Naive thymus-derived CD4-positive, alpha-beta T cell (primary cell): ENCODE measurements at regions not wholly inside any gene's neighbourhood (a gene's known extent, or its start where the extent isn't known, plus 50 kb on each side); places are given as distances from the start of the nearest gene placed in this dataset.

ENCODE experiments used
- ATAC-seq: fragments of 150-1000 bp; cut with Tn5 transposase; 2 replicates; pipeline ENCODE4 v1.10.0; 2021; ENCODE audit warnings: mild to moderate bottlenecking, moderate library complexity
- CTCF ChIA-PET: fragments of 350-600 bp; sonication (Branson Sonifier 250); formaldehyde crosslinking; loops from one replicate; lab custom pipeline; 2021; ENCODE audit warnings: antibody characterized with exemption; lab: Charles Lee
- POLR2A ChIA-PET: fragments of 350-600 bp; sonication (Branson Sonifier 250); formaldehyde crosslinking; loops from one replicate; lab custom pipeline; 2021; ENCODE audit warnings: antibody characterized with exemption, inconsistent platforms; lab: Charles Lee
- DNase-seq, 9 donors: peaks; one replicate each; pipeline versions ENCODE4 v3.0.0 to v3.0.0-alpha.2; 2020 to 2022; ENCODE audit warnings: mixed read lengths in 1 of 9
- H3K27ac ChIP-seq: one replicate; pipeline ENCODE4 v1.7.0; 2013; ENCODE audit warnings: mild to moderate bottlenecking, low read depth, low read length, moderate library complexity
- H3K27me3 ChIP-seq, 2 donors: one replicate each; pipeline ENCODE4 v1.7.0; 2013; ENCODE audit warnings: low read length in 2 of 2, mild to moderate bottlenecking in 2 of 2, moderate library complexity in 2 of 2; ENCODE audit not compliant: control insufficient read depth in 2 of 2, insufficient read depth in 2 of 2
- H3K36me3 ChIP-seq, 3 experiments: 1 replicate in 2 of 3; 2 replicates in 1 of 3; pipeline ENCODE4 v1.7.0; 2013; ENCODE audit warnings: low read length in 3 of 3, mild to moderate bottlenecking in 3 of 3, moderate library complexity in 1 of 3; ENCODE audit not compliant: insufficient read depth in 3 of 3, control insufficient read depth in 2 of 3
- H3K4me1 ChIP-seq, 2 donors: one replicate each; pipeline ENCODE4 v1.7.0; 2013; ENCODE audit warnings: low read length in 2 of 2, mild to moderate bottlenecking in 2 of 2, moderate library complexity in 1 of 2; ENCODE audit not compliant: control insufficient read depth in 2 of 2, insufficient read depth in 2 of 2
- H3K4me3 ChIP-seq: 2 replicates; pipeline ENCODE4 v1.7.0; 2013; ENCODE audit warnings: mild to moderate bottlenecking, low read length
- H3K9me3 ChIP-seq, 3 experiments: 1 replicate in 2 of 3; 2 replicates in 1 of 3; pipeline ENCODE4 v1.7.0; 2013; ENCODE audit warnings: low read length in 3 of 3; ENCODE audit not compliant: control insufficient read depth in 2 of 3
- H3K27ac Mint-ChIP-seq, 9 donors: one replicate each; pipeline ENCODE4 v1.8.0; 2020 to 2022; ENCODE audit warnings: mixed read lengths in 9 of 9, mild to moderate bottlenecking in 8 of 9, moderate library complexity in 5 of 9, inconsistent platforms in 2 of 9
- H3K27me3 Mint-ChIP-seq, 5 donors: one replicate each; pipeline ENCODE4 v1.8.0; 2021 to 2022; ENCODE audit warnings: mixed read lengths in 5 of 5, mild to moderate bottlenecking in 1 of 5
- H3K36me3 Mint-ChIP-seq, 5 donors: one replicate each; pipeline ENCODE4 v1.8.0; 2020 to 2022; ENCODE audit warnings: mixed read lengths in 5 of 5, mild to moderate bottlenecking in 3 of 5, inconsistent platforms in 1 of 5
- H3K4me1 Mint-ChIP-seq, 7 donors: one replicate each; pipeline ENCODE4 v1.8.0; 2020 to 2022; ENCODE audit warnings: mixed read lengths in 7 of 7, mild to moderate bottlenecking in 3 of 7, inconsistent platforms in 1 of 7
- H3K4me3 Mint-ChIP-seq, 10 donors: one replicate each; pipeline ENCODE4 v1.8.0; 2020 to 2022; ENCODE audit warnings: mild to moderate bottlenecking in 10 of 10, mixed read lengths in 10 of 10, moderate library complexity in 6 of 10, inconsistent platforms in 2 of 10
- H3K9me3 Mint-ChIP-seq, 11 donors: one replicate each; pipeline ENCODE4 v1.8.0; 2020 to 2022; ENCODE audit warnings: mixed read lengths in 11 of 11, mild to moderate bottlenecking in 4 of 11, inconsistent platforms in 1 of 11, moderate library complexity in 1 of 11
- intact Hi-C, 2 donors: fragments of 100-400 bp; cut with micrococcal nuclease; formaldehyde crosslinking; loops; one replicate each; pipeline ENCODE4 v1.15.1; 2023

DNA sequence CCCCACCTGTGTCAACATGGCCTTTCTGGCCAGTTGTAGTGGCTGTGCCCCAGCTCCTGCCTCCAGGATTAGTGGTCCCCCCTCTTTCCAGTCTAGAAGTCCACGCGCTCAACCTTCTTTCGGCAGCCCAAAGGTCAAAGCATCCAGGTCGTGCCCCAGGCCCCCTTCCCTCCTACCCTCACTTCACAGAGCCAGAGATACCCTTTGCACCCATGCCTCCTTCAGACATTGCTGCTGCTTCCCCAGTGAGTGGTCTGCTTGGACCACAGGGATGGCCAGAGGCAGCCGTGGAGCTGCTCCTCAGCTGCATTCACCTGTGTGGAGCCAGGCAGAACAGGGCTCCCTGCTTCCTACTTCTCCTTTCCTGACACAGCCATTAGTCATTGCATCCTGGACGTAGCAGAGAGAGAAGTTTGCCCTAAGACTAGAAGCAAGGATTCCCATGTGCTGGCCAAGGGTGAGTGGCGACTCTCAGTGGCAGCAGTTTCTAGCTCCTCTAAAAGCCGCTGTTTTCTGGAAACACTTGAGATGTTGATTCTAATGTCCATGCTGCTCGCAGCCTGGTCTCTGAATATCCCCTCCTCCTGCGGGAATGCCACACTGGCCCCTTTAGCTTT is 243.1 kb upstream of the SHH start:
- ATAC-seq, result no peak
- no peaks in the 10 kb centered on the region for H3K9me3 ChIP-seq
- Mint-ChIP-seq H3K4me1 (peaks cover 0 to 3% (median 0%) of the 10 kb centered on the region in 7 donors), H3K27ac (no peak overlapping the region), H3K4me3 (no peak overlapping the region), H3K9me3 (peaks cover 0 to 10% (median 0%) of the 10 kb centered on the region in 11 donors), H3K36me3 (no peaks in the 10 kb centered on the region), H3K27me3 (peaks cover 0 to 6% (median 0%) of the 10 kb centered on the region in 5 donors)
- no peak for DNase-seq
- H3K27me3 ChIP-seq, result no peaks in the 10 kb centered on the region
- intact Hi-C loops, result no loop called here
- H3K27ac ChIP-seq, result no peak overlapping the region
- ChIA-PET POLR2A (no interaction called here), CTCF (no interaction called here)
- no peaks in the 10 kb centered on the region for H3K36me3 ChIP-seq
- no peaks in the 10 kb centered on the region for H3K4me1 ChIP-seq
- H3K4me3 ChIP-seq, result no peak overlapping the region

DNA sequence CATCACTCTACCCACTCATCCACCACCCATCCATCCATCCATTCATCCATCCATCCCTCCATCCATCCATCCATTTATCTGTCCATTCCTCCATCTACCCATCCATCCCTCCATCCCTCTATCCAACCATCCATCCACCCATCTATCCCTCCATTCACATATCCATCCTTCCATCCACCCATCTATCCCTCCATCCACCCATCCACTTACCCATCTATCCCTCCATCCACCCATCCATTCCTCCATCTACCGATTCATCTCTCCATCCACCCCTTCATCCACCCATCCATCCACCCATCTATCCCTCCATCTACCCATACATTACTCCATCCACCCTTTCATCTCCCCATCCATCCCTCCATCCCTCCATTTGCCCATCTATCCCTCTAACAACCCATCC is 239.6 kb upstream of the SHH start:
- H3K4me3 ChIP-seq, result no peak overlapping the region
- H3K36me3 Mint-ChIP-seq, result no peaks in the 10 kb centered on the region
- no peaks in the 10 kb centered on the region for H3K9me3 ChIP-seq
- no peak for DNase-seq
- ChIA-PET POLR2A (no interaction called here), CTCF (no interaction called here)
- H3K27ac ChIP-seq, result no peak overlapping the region
- ATAC-seq, result no peak
- intact Hi-C loops, result no loop called here
- H3K4me1 ChIP-seq, result no peaks in the 10 kb centered on the region
- H3K27ac Mint-ChIP-seq, result no peak overlapping the region
- H3K27me3 ChIP-seq, result no peaks in the 10 kb centered on the region
- peaks cover 0 to 4% (median 0%) of the 10 kb centered on the region in 7 donors for H3K4me1 Mint-ChIP-seq
- no peaks in the 10 kb centered on the region for H3K36me3 ChIP-seq
- peaks cover 0 to 6% (median 0%) of the 10 kb centered on the region in 5 donors for H3K27me3 Mint-ChIP-seq
- H3K9me3 Mint-ChIP-seq, result peaks cover 0 to 8% (median 1%) of the 10 kb centered on the region in 11 donors
- no peak overlapping the region for H3K4me3 Mint-ChIP-seq

DNA sequence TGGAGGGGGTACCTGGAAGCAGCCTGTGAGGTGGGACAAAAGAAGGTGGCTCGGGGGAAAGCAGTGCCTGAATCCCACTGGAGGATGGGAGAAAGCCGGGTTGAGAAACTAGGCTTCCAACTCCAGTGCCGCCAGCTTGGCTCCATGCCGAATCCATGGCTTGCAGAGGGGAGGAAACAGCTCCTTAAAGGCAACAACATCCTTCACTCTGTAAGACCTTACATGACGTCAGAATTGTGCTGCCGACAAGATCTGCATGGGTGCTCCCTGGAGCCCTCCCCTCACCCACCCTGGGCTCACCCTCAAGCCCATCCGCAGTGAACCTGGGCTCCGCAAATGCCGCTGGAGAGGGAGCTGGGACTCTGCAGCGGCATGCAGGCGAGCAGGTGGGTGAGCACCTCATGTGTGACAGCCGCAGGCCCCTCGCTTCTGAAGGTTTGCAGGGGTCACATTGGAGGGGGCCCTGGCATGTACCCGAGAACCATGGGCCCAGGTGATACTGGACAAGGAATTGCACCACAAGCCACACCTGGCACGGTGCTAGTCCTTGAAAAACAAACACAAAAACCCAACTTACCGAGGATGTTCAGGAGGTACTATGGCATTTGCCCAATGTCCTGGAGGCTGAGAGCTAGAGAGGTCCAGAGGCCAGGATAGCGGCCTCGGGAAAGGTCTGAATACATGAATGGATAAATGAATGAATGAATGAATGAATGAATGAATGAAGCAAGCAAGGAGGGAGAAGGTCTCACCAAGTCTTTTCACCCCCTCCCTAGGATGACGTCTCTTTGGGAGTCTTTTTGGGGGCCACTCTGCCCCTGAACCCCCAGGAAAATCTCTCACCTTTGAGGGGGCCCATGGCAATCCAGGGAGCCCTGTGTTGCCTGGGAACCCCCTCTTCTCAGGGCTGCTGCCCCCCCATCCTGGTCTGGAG is 238.6 kb upstream of the SHH start:
- no peaks in the 10 kb centered on the region for H3K4me1 ChIP-seq
- peaks cover 0 to 4% (median 0%) of the 10 kb centered on the region in 7 donors for H3K4me1 Mint-ChIP-seq

DNA sequence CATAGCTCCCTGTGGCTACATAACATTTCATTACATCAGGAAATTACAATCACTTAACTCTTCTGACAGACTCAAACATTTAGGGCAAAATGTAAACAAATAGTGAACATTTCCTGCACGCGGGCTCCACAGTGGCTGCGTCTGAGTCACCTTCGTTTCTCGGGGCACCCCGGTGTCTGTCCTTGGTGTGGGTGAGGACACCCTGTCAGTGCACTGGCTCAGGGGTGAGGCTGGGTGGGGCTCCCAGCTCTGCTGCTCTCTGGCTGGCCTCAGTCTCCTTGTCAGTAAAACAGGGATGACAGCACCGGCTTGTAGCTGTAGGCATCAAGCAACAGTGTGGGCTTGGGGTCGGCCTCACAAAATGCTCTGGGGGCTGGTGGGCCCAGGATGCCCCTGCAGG is 237.1 kb upstream of the SHH start:
- Histone ChIP-seq H3K4me1 (no peaks in the 10 kb centered on the region), H3K9me3 (no peaks in the 10 kb centered on the region), H3K36me3 (no peaks in the 10 kb centered on the region), H3K4me3 (no peak overlapping the region), H3K27me3 (no peaks in the 10 kb centered on the region), H3K27ac (no peak overlapping the region)
- peaks cover 0 to 6% (median 0%) of the 10 kb centered on the region in 5 donors for H3K27me3 Mint-ChIP-seq
- ATAC-seq (no peak), DNase-seq (no peak)
- no peaks in the 10 kb centered on the region for H3K36me3 Mint-ChIP-seq
- POLR2A ChIA-PET, result no interaction called here
- peaks cover 0 to 4% (median 0%) of the 10 kb centered on the region in 7 donors for H3K4me1 Mint-ChIP-seq
- H3K4me3 Mint-ChIP-seq, result no peak overlapping the region
- peaks cover 0 to 9% (median 2%) of the 10 kb centered on the region in 11 donors for H3K9me3 Mint-ChIP-seq
- intact Hi-C loops, result no loop called here
- CTCF ChIA-PET, result interaction anchor here (0.7 kb wide), 1 partner anchor 26 kb away, joined by 3 read pairs; no protein-coding TSS in a partner anchor
- H3K27ac Mint-ChIP-seq, result no peak overlapping the region

More for the DNA sequence above, 238.6 kb upstream of the SHH start:
- Histone ChIP-seq H3K27ac (no peak overlapping the region), H3K4me3 (no peak overlapping the region), H3K9me3 (no peaks in the 10 kb centered on the region), H3K36me3 (no peaks in the 10 kb centered on the region), H3K27me3 (no peaks in the 10 kb centered on the region)
- ATAC-seq (no peak), DNase-seq (no peak)
- POLR2A ChIA-PET, result no interaction called here
- no peaks in the 10 kb centered on the region for H3K36me3 Mint-ChIP-seq
- CTCF ChIA-PET, result no interaction called here
- H3K27ac Mint-ChIP-seq, result no peak overlapping the region
- H3K27me3 Mint-ChIP-seq, result peaks cover 0 to 6% (median 0%) of the 10 kb centered on the region in 5 donors
- H3K9me3 Mint-ChIP-seq, result peaks cover 0 to 9% (median 2%) of the 10 kb centered on the region in 11 donors
- H3K4me3 Mint-ChIP-seq, result no peak overlapping the region
- intact Hi-C loops, result no loop called here

DNA sequence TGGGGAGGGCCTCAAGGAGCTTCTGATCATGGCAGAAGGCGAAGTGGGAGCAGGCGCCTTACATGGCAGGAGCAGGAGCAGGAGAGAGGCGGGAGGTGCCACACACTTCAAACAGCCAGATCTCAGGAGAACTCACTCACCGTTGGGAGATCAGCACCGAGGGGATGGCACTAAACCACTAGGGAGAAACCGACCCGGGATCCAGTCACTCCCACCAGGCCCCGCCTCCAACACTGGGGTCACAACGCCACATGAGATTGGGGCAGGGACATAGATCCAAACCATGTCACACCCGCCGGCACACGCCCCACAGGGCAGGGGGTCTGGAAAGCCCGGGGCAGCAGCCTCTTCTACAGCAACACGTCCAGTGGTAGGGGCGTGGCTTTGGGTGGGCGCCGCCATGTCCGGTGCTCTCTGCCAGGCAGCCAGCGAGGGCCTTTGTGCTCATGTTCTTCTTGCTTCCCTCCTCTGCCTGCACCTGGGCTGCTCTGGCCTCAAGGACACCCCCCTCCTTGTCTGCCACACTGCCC is 233.8 kb upstream of the SHH start:
- no peaks in the 10 kb centered on the region for H3K27me3 Mint-ChIP-seq
- no peaks in the 10 kb centered on the region for H3K9me3 ChIP-seq
- no peak for ATAC-seq
- H3K36me3 ChIP-seq, result no peaks in the 10 kb centered on the region
- H3K4me3 ChIP-seq, result no peak overlapping the region
- intact Hi-C loops, result no loop called here
- no peak overlapping the region for H3K27ac ChIP-seq
- CTCF ChIA-PET, result no interaction called here
- no peaks in the 10 kb centered on the region for H3K27me3 ChIP-seq
- H3K4me1 ChIP-seq, result no peaks in the 10 kb centered on the region
- H3K9me3 Mint-ChIP-seq, result peaks cover 0 to 9% (median 0%) of the 10 kb centered on the region in 11 donors
- H3K4me3 Mint-ChIP-seq, result no peak overlapping the region
- no peak for DNase-seq
- no peaks in the 10 kb centered on the region for H3K36me3 Mint-ChIP-seq
- no peak overlapping the region for H3K27ac Mint-ChIP-seq
- H3K4me1 Mint-ChIP-seq, result peaks cover 0 to 4% (median 0%) of the 10 kb centered on the region in 7 donors
- POLR2A ChIA-PET, result no interaction called here

DNA sequence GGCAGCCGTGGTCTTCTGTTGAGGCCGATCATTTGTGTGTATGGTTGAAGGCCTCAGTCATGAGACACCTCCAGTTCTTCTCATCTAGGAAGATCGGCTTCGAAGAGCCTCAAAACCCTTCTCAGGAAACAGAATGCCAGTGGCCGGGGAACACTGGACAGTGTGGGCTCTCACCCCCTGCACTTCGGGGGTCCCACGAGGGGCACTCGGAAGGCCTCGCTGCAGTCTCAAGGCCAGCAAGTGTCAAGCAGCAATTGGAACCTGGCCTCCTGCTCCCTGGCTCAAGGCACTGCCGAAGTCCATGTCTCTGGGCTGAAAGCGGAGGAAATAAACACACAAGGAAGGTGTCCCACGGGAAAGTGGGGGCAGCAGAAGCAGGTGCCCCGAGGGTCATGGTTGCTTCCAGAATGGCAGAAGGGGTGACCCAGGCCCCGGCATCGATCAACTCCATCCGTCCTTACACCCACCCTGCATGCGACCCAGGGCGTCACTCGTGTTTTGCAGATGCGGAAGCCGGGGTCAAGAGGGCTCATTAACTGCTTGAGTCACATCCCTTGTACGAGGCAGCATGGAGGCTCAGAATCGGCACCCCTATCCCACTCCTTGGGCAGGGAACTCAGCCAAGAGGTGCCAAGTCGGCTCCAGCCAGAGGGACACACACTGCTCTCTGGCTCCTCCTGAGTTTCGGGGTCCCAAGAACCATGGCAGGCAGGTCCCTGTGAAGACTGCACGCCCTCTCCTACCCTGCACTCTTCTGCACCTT is 231.3 kb upstream of the SHH start:
- H3K36me3 Mint-ChIP-seq, result no peaks in the 10 kb centered on the region
- no peaks in the 10 kb centered on the region for H3K27me3 Mint-ChIP-seq
- no peak for ATAC-seq
- H3K9me3 Mint-ChIP-seq, result peaks cover 0 to 9% (median 0%) of the 10 kb centered on the region in 11 donors
- H3K9me3 ChIP-seq, result no peaks in the 10 kb centered on the region
- H3K4me1 Mint-ChIP-seq, result no peaks in the 10 kb centered on the region
- no peaks in the 10 kb centered on the region for H3K36me3 ChIP-seq
- ChIA-PET POLR2A (no interaction called here), CTCF (no interaction called here)
- no peaks in the 10 kb centered on the region for H3K4me1 ChIP-seq
- H3K27ac Mint-ChIP-seq, result no peak overlapping the region
- H3K27ac ChIP-seq, result no peak overlapping the region
- H3K27me3 ChIP-seq, result no peaks in the 10 kb centered on the region
- no peak overlapping the region for H3K4me3 Mint-ChIP-seq
- no peak for DNase-seq
- intact Hi-C loops, result loop anchor here in 1 of 2 donors (5.0 kb wide), 1 partner anchor 46 kb away; no protein-coding TSS in a partner anchor
- no peak overlapping the region for H3K4me3 ChIP-seq
